HUES64 (cell line): ENCODE measurements at regions not wholly inside any gene's neighbourhood (a gene's known extent, or its start where the extent isn't known, plus 50 kb on each side); places are given as distances from the start of the nearest gene placed in this dataset.

Experiments
- H3K27ac ChIP-seq: 2 replicates; pipeline ENCODE4 v1.7.0; 2013; ENCODE audit warnings: low read depth, low read length, inconsistent platforms
- H3K27me3 ChIP-seq: 2 replicates; pipeline ENCODE4 v1.6.1; 2013; ENCODE audit warnings: mild to moderate bottlenecking, low read length; ENCODE audit not compliant: insufficient read depth
- H3K36me3 ChIP-seq: 2 replicates; pipeline ENCODE4 v1.6.1; 2013; ENCODE audit warnings: mild to moderate bottlenecking, low read length; ENCODE audit not compliant: insufficient read depth
- H3K4me1 ChIP-seq: 2 replicates; pipeline ENCODE4 v1.6.1; 2013; ENCODE audit warnings: mild to moderate bottlenecking, low read length, moderate library complexity; ENCODE audit not compliant: insufficient read depth
- H3K4me3 ChIP-seq: 2 replicates; pipeline ENCODE4 v1.5.1; 2013; ENCODE audit warnings: mild to moderate bottlenecking, low read length, moderate library complexity
- H3K9ac ChIP-seq: 2 replicates; pipeline ENCODE4 v1.6.1; 2013; ENCODE audit warnings: mild to moderate bottlenecking, low read depth, low read length
- H3K9me3 ChIP-seq: 2 replicates; pipeline ENCODE4 v1.6.1; 2013; ENCODE audit warnings: low read depth, low read length; ENCODE audit not compliant: insufficient read depth
- WGBS: fragments of 150-250, 120-280 bp; methylation state at CpG from one replicate; pipeline ENCODE4 v1.1.7; 2013; ENCODE audit warnings: missing lambda C conversion rate; 5-methylcytosine and 5-hydroxymethylcytosine counted together

- no peaks in the 10 kb centered on the region for H3K4me1 ChIP-seq
- peaks cover 2% of the 10 kb centered on the region; the same call in 1 of the 2 replicates for H3K9me3 ChIP-seq
- H3K4me3 ChIP-seq = no peak overlapping the region
- H3K36me3 ChIP-seq = no peaks in the 10 kb centered on the region
- H3K27ac ChIP-seq = no peak overlapping the region
- H3K27me3 ChIP-seq = peaks cover 83% of the 10 kb centered on the region
- no peak overlapping the region for H3K9ac ChIP-seq
- 89% methylated on average over 9 of the region's 10 CpGs for WGBS
These were observed 72.5 kb downstream of the FOXD2 start for GRCh38 chr1:47510282-47510811.

DNA sequence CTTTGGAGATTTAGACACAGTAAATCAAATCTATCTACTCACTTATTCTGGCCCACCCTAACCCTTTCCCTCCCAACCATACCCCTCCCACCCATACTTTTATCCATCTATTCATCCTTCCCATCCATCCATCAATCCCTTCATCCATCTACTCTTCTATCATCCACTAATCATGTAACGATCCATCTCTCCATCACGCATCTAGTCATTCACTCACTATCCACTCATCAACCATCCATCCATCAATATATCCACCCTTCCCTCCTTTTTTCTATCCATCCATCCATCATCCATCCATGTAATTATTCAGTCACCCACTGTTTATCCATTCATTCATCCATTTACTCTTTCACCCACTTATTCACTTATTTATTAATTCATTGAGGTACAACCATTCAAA is 74.0 kb downstream of the FOXD2 start:
- WGBS = 96% methylated on average over 2 of the region's 2 CpGs
- Histone ChIP-seq H3K27ac (no peak overlapping the region), H3K9ac (no peak overlapping the region), H3K9me3 (peaks cover 2% of the 10 kb centered on the region; the same call in 1 of the 2 replicates), H3K4me3 (no peak overlapping the region), H3K27me3 (peaks cover 70% of the 10 kb centered on the region), H3K36me3 (no peaks in the 10 kb centered on the region), H3K4me1 (no peaks in the 10 kb centered on the region)

- WGBS = 89% methylated on average over 3 of the region's 3 CpGs
- H3K27me3 ChIP-seq = peaks cover 56% of the 10 kb centered on the region
- H3K9ac ChIP-seq = no peak overlapping the region
- H3K4me3 ChIP-seq = no peak overlapping the region
- H3K9me3 ChIP-seq = peaks cover 2% of the 10 kb centered on the region; the same call in 1 of the 2 replicates
- H3K4me1 ChIP-seq = no peaks in the 10 kb centered on the region
- no peaks in the 10 kb centered on the region for H3K36me3 ChIP-seq
- H3K27ac ChIP-seq = no peak overlapping the region
These were observed 75.5 kb downstream of the FOXD2 start for GRCh38 chr1:47513393-47513792.

DNA sequence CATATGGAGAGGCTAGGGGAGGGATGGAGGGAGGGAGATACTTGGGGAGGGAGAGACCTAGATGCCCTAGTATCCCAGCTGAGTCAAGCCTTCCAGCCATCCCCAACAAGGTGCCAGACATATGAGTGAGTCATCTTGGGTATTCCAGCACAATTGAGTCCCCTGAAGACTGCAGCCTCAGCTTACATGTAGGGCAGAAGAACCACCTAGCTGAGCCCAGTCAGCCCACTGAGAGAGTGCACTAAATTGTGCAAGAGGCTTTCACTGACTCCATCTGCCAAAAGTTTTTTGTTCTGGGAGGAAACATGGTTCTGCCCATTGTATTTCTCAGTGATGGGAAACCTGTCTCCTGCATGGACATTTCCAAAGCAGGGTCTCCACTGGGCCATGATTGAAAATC is 76.4 kb downstream of the FOXD2 start:
- Histone ChIP-seq H3K4me3 (no peak overlapping the region), H3K27ac (no peak overlapping the region), H3K9me3 (peaks cover 2% of the 10 kb centered on the region; the same call in 1 of the 2 replicates), H3K36me3 (no peaks in the 10 kb centered on the region), H3K4me1 (no peaks in the 10 kb centered on the region), H3K9ac (no peak overlapping the region), H3K27me3 (peaks cover 48% of the 10 kb centered on the region)

GRCh38 chr1:47515164-47515789 is 77.4 kb downstream of the FOXD2 start:
- Histone ChIP-seq H3K9me3 (peaks cover 2% of the 10 kb centered on the region; the same call in 1 of the 2 replicates), H3K27ac (no peak overlapping the region), H3K36me3 (no peaks in the 10 kb centered on the region), H3K27me3 (peaks cover 42% of the 10 kb centered on the region), H3K4me3 (no peak overlapping the region), H3K9ac (no peak overlapping the region), H3K4me1 (no peaks in the 10 kb centered on the region)
- WGBS = 87% methylated on average over 8 of the region's 8 CpGs

DNA sequence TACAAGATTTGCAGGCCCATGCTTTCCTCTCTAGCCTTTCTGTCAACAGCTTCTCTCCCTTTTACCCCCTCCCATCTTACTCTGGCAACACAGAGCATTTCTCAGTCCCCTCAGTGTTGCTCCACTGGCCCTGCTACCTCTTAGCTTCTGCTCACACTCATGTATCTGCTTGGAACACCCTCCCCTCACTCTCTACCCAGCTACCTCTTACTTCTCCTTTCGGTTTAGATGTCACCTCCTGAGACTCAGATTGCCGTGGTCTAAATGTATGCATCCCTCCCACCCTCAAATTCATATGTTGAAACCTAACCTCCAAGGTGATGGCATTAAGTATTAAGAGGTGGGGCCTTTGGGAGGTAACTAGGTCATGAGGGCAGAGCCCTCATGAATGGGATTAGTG is 80.1 kb downstream of the FOXD2 start:
- Histone ChIP-seq H3K4me3 (no peak overlapping the region), H3K9ac (no peak overlapping the region), H3K9me3 (peaks cover 2% of the 10 kb centered on the region; the same call in 1 of the 2 replicates), H3K27me3 (peaks cover 15% of the 10 kb centered on the region), H3K36me3 (no peaks in the 10 kb centered on the region), H3K27ac (no peak overlapping the region), H3K4me1 (no peaks in the 10 kb centered on the region)
- WGBS = 93% methylated on average over 2 of the region's 2 CpGs

DNA sequence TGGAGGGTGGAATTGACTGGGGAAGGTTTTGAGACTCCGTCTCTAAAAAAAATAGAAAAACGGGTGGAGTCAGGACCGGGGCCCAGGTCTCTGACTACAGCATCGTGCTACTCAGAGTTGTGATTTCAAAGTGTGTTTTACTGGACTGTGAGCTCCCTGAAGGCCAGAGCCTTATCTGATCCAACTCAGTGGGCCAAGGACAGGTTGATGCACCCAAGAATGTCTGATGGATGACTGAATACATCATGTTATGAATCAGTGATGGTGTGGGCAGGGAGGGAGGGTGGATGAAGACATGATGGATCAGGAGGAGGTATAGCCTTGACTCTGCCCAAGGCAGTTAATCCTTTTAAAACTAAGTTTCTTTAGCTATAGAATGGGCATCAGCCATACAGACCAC is 81.6 kb downstream of the FOXD2 start:
- no peaks in the 10 kb centered on the region for H3K36me3 ChIP-seq
- H3K27me3 ChIP-seq = peaks cover 8% of the 10 kb centered on the region
- H3K27ac ChIP-seq = no peak overlapping the region
- WGBS = 93% methylated on average over 4 of the region's 4 CpGs
- H3K9ac ChIP-seq = no peak overlapping the region
- H3K4me1 ChIP-seq = peaks cover 6% of the 10 kb centered on the region; the same call in 1 of the 2 replicates
- peaks cover under 1% of the 10 kb centered on the region; the same call in 1 of the 2 replicates for H3K9me3 ChIP-seq
- H3K4me3 ChIP-seq = no peak overlapping the region

DNA sequence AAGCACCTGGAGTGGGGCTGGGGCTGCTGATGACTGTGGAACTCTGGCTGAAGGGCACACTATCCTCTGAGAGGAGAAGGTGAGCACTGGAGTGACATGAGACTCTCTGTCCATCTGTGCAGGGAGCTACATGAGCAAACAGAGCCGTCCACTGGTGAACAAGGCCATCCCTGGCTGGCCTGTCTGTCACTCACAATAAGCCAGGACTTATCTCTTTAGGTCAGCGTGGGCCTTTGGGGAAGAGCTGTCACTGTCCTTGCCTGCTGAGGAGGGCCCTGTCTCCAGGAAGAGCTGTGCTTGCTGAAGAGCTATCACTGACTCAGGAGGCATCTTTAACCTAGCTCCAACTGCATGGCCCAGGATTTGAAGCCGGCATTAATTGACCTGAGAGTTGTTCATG is 82.1 kb downstream of the FOXD2 start:
- Histone ChIP-seq H3K9me3 (no peaks in the 10 kb centered on the region), H3K9ac (no peak overlapping the region), H3K4me3 (no peak overlapping the region), H3K4me1 (peaks cover 6% of the 10 kb centered on the region; the same call in 1 of the 2 replicates), H3K27ac (no peak overlapping the region), H3K36me3 (no peaks in the 10 kb centered on the region), H3K27me3 (peaks cover 11% of the 10 kb centered on the region)
- 89% methylated on average over 2 of the region's 3 CpGs for WGBS

DNA sequence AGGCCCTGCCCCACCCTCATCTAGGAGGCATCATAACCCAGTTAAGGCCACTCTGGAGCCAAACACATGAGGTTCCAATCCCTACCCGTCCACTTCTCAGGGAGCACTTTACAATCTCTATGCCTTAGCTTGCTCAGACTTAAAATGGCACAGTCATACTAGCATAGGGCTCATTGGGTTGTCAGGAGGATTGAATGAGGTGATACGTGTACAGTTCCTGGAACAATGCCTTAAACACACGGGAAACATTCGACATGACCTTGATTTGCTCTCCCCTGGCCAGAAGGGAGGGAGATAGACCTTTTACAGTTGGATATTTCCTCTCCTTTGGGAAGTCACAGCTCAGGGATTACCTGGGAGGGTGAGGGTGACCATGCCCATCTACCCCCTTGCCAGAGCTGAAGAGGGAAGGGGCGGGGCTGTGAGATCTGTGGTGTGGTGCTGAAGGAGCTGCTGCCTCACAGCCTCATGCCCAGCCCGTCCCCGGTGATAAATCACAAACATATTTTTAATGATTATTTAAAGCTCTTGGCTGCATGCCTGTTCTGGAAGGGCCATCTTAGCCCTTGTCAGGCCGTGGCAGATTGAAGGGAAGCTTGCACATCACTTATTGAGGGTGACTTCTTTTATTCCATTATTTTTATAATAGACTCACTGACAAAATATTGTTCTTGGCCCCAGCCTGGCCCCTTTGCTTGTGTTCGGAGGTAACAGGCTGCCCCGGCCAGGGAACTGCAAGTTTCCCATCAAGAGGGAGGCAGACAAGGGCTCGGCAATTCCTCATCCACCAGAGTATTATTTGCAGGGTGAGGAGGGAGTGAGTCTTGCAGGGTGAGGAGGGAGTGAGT is 83.4 kb downstream of the FOXD2 start:
- no peak overlapping the region for H3K4me3 ChIP-seq
- no peak overlapping the region for H3K9ac ChIP-seq
- peaks cover 18% of the 10 kb centered on the region for H3K27me3 ChIP-seq
- H3K4me1 ChIP-seq = peaks cover 9% of the 10 kb centered on the region; the same call in 1 of the 2 replicates
- H3K36me3 ChIP-seq = no peaks in the 10 kb centered on the region
- 92% methylated on average over 10 of the region's 11 CpGs for WGBS
- H3K9me3 ChIP-seq = no peaks in the 10 kb centered on the region
- no peak overlapping the region for H3K27ac ChIP-seq

DNA sequence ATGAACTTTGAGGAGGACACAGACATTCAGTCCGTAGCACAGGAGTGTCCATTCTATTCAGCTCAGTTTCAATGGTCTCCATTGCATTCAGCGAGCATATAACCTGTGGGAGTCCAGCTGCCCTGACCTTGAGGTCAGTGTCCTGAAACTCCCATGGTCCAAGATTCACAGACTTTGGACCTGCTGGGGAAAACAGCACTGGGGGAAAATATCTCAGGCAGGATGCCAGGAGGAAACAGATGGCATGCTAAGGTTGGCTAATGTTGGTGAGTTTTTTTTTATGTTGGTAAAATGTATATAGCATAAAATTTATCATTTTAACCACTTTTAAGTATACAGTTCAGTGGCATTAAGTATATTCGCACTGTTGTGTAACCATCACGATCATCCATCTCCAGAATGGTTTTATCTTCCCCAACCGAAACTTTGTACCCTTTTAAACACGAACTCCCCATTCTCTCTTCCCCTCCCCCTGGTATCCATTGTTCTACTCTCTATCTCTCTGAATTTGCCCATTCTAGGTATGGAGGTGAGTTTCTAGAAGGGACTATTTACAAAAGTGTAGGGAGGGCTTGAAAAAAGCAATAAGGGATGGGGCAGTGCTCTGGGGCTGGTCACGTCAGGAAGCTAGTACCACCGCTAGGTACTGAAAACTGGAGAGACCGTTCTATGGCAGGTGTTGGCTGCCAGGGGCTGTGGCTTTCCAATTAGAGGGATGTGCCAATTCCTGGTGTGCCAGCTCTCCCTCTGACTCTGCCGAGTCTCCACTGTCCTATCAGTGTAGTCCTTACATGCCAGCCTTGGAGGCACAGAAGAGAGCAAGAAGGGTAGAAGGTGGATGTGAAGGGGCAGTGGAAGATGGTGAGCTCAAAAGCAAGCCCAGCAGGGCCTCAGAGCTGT is 85.3 kb downstream of the FOXD2 start:
- H3K36me3 ChIP-seq = no peaks in the 10 kb centered on the region
- H3K4me3 ChIP-seq = no peak overlapping the region
- peaks cover 9% of the 10 kb centered on the region; the same call in 1 of the 2 replicates for H3K4me1 ChIP-seq
- H3K9me3 ChIP-seq = no peaks in the 10 kb centered on the region
- H3K27me3 ChIP-seq = peaks cover 17% of the 10 kb centered on the region
- 77% methylated on average over 10 of the region's 10 CpGs for WGBS
- H3K27ac ChIP-seq = no peak overlapping the region
- no peak overlapping the region for H3K9ac ChIP-seq
